Activated T-cell treated with anti-CD3 and anti-CD28 coated beads, Interleukin-2, amount 50 U/mL, for 72 hours (primary cell): ENCODE measurements at regions not wholly inside any gene's neighbourhood (a gene's known extent, or its start where the extent isn't known, plus 50 kb on each side); places are given as distances from the start of the nearest gene placed in this dataset.
"Not testable (repeated sequence)": the region's sequence is repeated elsewhere in the genome, so short reads cannot be mapped to it uniquely, and the experiment has no call there.

ENCODE experiments used
- ATAC-seq, 2 donors: fragments of 150-1000 bp; cut with Tn5 transposase; replicated peaks in 1 of 2; 2 replicates each; pipeline ENCODE4 v1.10.0; 2021; ENCODE audit warnings: moderate library complexity in 2 of 2, mild to moderate bottlenecking in 1 of 2
- DNase-seq, 2 donors: peaks; one replicate each; pipeline ENCODE4 v3.0.0; 2021 to 2022; ENCODE audit warnings: mixed read lengths in 1 of 2
- H3K27ac Mint-ChIP-seq: one replicate; pipeline ENCODE4 v1.8.0; 2022; ENCODE audit warnings: mild to moderate bottlenecking, moderate library complexity, mixed read lengths
- H3K27me3 Mint-ChIP-seq: one replicate; pipeline ENCODE4 v1.8.0; 2022; ENCODE audit warnings: low read depth, mixed read lengths
- H3K36me3 Mint-ChIP-seq, 2 donors: one replicate each; pipeline ENCODE4 v1.8.0; 2022; ENCODE audit warnings: mixed read lengths in 2 of 2, mild to moderate bottlenecking in 1 of 2; ENCODE audit not compliant: insufficient read depth in 2 of 2
- H3K4me1 Mint-ChIP-seq: one replicate; pipeline ENCODE4 v1.8.0; 2022; ENCODE audit warnings: low read depth, mixed read lengths
- H3K4me3 Mint-ChIP-seq, 2 donors: one replicate each; pipeline ENCODE4 v1.8.0; 2022; ENCODE audit warnings: mild to moderate bottlenecking in 2 of 2, mixed read lengths in 2 of 2, moderate library complexity in 2 of 2
- H3K9me3 Mint-ChIP-seq, 2 donors: one replicate each; pipeline ENCODE4 v1.8.0; 2022; ENCODE audit warnings: mixed read lengths in 2 of 2

GRCh38 chr1:82091265-82091664 is 290.5 kb downstream of the ADGRL2 start:
- no peaks in the 10 kb centered on the region for H3K36me3 Mint-ChIP-seq
- no peak overlapping the region for H3K4me3 Mint-ChIP-seq
- no peaks in the 10 kb centered on the region for H3K27me3 Mint-ChIP-seq
- DNase-seq: no peak
- ATAC-seq: no peak
- no peak overlapping the region for H3K27ac Mint-ChIP-seq
- H3K4me1 Mint-ChIP-seq: no peaks in the 10 kb centered on the region
- H3K9me3 Mint-ChIP-seq: no peaks in the 10 kb centered on the region

GRCh38 chr1:82090104-82090503 is 289.4 kb downstream of the ADGRL2 start:
- Mint-ChIP-seq H3K4me1 (no peaks in the 10 kb centered on the region), H3K4me3 (no peak overlapping the region), H3K9me3 (no peaks in the 10 kb centered on the region), H3K27ac (no peak overlapping the region), H3K36me3 (no peaks in the 10 kb centered on the region), H3K27me3 (no peaks in the 10 kb centered on the region)
- DNase-seq: no peak
- ATAC-seq: no peak

- H3K36me3 Mint-ChIP-seq: no peaks in the 10 kb centered on the region
- no peaks in the 10 kb centered on the region for H3K27me3 Mint-ChIP-seq
- ATAC-seq (no peak), DNase-seq (no peak)
- no peaks in the 10 kb centered on the region for H3K4me1 Mint-ChIP-seq
- no peaks in the 10 kb centered on the region for H3K9me3 Mint-ChIP-seq
- no peak overlapping the region for H3K4me3 Mint-ChIP-seq
- no peak overlapping the region for H3K27ac Mint-ChIP-seq
Measured at GRCh38 chr1:82086739-82087138, 286.0 kb downstream of the ADGRL2 start.

GRCh38 chr1:82079607-82080006 is 278.9 kb downstream of the ADGRL2 start:
- Mint-ChIP-seq H3K4me3 (no peak overlapping the region), H3K27me3 (no peaks in the 10 kb centered on the region), H3K9me3 (no peaks in the 10 kb centered on the region), H3K36me3 (no peaks in the 10 kb centered on the region), H3K4me1 (no peaks in the 10 kb centered on the region), H3K27ac (no peak overlapping the region)
- ATAC-seq: no peak
- DNase-seq: no peak

GRCh38 chr1:82073659-82074058 is 272.9 kb downstream of the ADGRL2 start:
- no peak for DNase-seq
- Mint-ChIP-seq H3K27me3 (no peaks in the 10 kb centered on the region), H3K27ac (no peak overlapping the region), H3K4me3 (no peak overlapping the region), H3K9me3 (no peaks in the 10 kb centered on the region), H3K4me1 (no peaks in the 10 kb centered on the region), H3K36me3 (no peaks in the 10 kb centered on the region)
- ATAC-seq: no peak

- Mint-ChIP-seq H3K36me3 (no peaks in the 10 kb centered on the region), H3K27me3 (no peaks in the 10 kb centered on the region), H3K4me3 (no peak overlapping the region), H3K9me3 (no peaks in the 10 kb centered on the region), H3K4me1 (no peaks in the 10 kb centered on the region), H3K27ac (no peak overlapping the region)
- no peak for ATAC-seq
- DNase-seq: no peak
Measured at GRCh38 chr1:82073071-82073470, 272.3 kb downstream of the ADGRL2 start.

GRCh38 chr1:82065916-82066315 is 265.2 kb downstream of the ADGRL2 start:
- Mint-ChIP-seq H3K36me3 (no peaks in the 10 kb centered on the region), H3K27ac (no peak overlapping the region), H3K4me1 (no peaks in the 10 kb centered on the region), H3K9me3 (peaks cover 0 to 2% of the 10 kb centered on the region in 2 donors), H3K27me3 (no peaks in the 10 kb centered on the region), H3K4me3 (no peak overlapping the region)
- DNase-seq (no peak), ATAC-seq (no peak)

- no peaks in the 10 kb centered on the region for H3K27me3 Mint-ChIP-seq
- peaks cover 2% of the 10 kb centered on the region in 2 donors for H3K9me3 Mint-ChIP-seq
- no peak for ATAC-seq
- DNase-seq: no peak
- no peaks in the 10 kb centered on the region for H3K36me3 Mint-ChIP-seq
- no peak overlapping the region for H3K27ac Mint-ChIP-seq
- H3K4me3 Mint-ChIP-seq: no peak overlapping the region
- H3K4me1 Mint-ChIP-seq: no peaks in the 10 kb centered on the region
Measured at GRCh38 chr1:82064691-82065090, 264.0 kb downstream of the ADGRL2 start.

GRCh38 chr1:82062206-82062605 is 261.5 kb downstream of the ADGRL2 start:
- peaks cover 2 to 4% of the 10 kb centered on the region in 2 donors for H3K9me3 Mint-ChIP-seq
- no peaks in the 10 kb centered on the region for H3K4me1 Mint-ChIP-seq
- no peaks in the 10 kb centered on the region for H3K27me3 Mint-ChIP-seq
- DNase-seq: no peak
- no peaks in the 10 kb centered on the region for H3K36me3 Mint-ChIP-seq
- H3K4me3 Mint-ChIP-seq: no peak overlapping the region
- ATAC-seq: no peak
- H3K27ac Mint-ChIP-seq: no peak overlapping the region

- no peaks in the 10 kb centered on the region for H3K4me1 Mint-ChIP-seq
- DNase-seq (no peak), ATAC-seq (no peak)
- no peaks in the 10 kb centered on the region for H3K27me3 Mint-ChIP-seq
- no peak overlapping the region for H3K27ac Mint-ChIP-seq
- no peak overlapping the region for H3K4me3 Mint-ChIP-seq
- peaks cover 6 to 7% of the 10 kb centered on the region in 2 donors for H3K9me3 Mint-ChIP-seq
- H3K36me3 Mint-ChIP-seq: no peaks in the 10 kb centered on the region
Measured at GRCh38 chr1:82059959-82060358, 259.2 kb downstream of the ADGRL2 start.

- no peak for ATAC-seq
- no peak overlapping the region for H3K4me3 Mint-ChIP-seq
- no peak overlapping the region for H3K27ac Mint-ChIP-seq
- DNase-seq: no peak
- no peaks in the 10 kb centered on the region for H3K27me3 Mint-ChIP-seq
- peaks cover 6 to 7% of the 10 kb centered on the region in 2 donors for H3K9me3 Mint-ChIP-seq
- no peaks in the 10 kb centered on the region for H3K36me3 Mint-ChIP-seq
- no peaks in the 10 kb centered on the region for H3K4me1 Mint-ChIP-seq
Measured at GRCh38 chr1:82057011-82057410, 256.3 kb downstream of the ADGRL2 start.

- not testable (repeated sequence) for H3K27me3 Mint-ChIP-seq, H3K4me3 Mint-ChIP-seq, H3K4me1 Mint-ChIP-seq, ATAC-seq, H3K9me3 Mint-ChIP-seq, H3K36me3 Mint-ChIP-seq, DNase-seq, H3K27ac Mint-ChIP-seq
Measured at GRCh38 chr1:82055375-82055774, 254.6 kb downstream of the ADGRL2 start.

- DNase-seq: no peak
- Mint-ChIP-seq H3K27me3 (no peaks in the 10 kb centered on the region), H3K9me3 (peaks cover 6 to 7% of the 10 kb centered on the region in 2 donors), H3K36me3 (no peaks in the 10 kb centered on the region), H3K27ac (no peak overlapping the region), H3K4me3 (no peak overlapping the region), H3K4me1 (no peaks in the 10 kb centered on the region)
- ATAC-seq: no peak
Measured at GRCh38 chr1:82052563-82052962, 251.8 kb downstream of the ADGRL2 start.

GRCh38 chr1:82048596-82048995 is 247.9 kb downstream of the ADGRL2 start:
- Mint-ChIP-seq H3K27ac (no peak overlapping the region), H3K36me3 (no peaks in the 10 kb centered on the region), H3K9me3 (peaks cover 2% of the 10 kb centered on the region in 2 donors), H3K4me1 (no peaks in the 10 kb centered on the region), H3K27me3 (peaks cover under 1% of the 10 kb centered on the region), H3K4me3 (no peak overlapping the region)
- ATAC-seq (no peak), DNase-seq (no peak)
